HT-29 (cell line): ENCODE measurements at regions not wholly inside any gene's neighbourhood (a gene's known extent, or its start where the extent isn't known, plus 50 kb on each side); places are given as distances from the start of the nearest gene placed in this dataset.

Experiments used
- DNase-seq: peaks from one replicate; pipeline ENCODE4 v3.0.0-alpha.2; 2015; ENCODE audit warnings: low spot score

DNA sequence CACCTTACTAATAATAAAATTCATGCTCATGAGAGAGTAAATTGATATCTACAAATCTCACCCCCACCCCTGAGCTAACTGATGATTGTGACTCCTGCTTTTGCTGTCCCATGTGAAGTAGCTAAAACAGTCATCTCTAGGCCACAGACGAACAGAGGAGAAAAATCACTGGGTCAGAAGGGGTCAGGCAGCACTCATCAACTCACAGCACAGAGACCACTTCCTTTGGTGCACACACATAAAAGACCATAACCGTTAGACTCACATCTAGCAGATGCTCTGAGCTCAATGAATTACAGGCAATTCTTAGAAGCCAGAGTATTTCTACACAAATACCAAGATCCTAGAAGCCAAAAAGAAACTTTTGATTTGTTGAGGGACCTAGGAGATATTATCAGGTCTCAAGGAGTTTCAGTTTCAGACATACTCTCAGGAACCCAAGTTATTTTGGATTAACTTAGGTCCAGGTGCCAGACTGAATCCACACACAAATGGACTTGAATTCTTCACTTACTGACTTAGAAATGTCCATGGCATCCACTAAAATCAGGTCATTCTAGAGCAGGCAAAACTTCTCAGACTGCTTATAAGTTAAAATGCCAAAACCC, 65.0 kb upstream of the TES start:
- no peak for DNase-seq

DNA sequence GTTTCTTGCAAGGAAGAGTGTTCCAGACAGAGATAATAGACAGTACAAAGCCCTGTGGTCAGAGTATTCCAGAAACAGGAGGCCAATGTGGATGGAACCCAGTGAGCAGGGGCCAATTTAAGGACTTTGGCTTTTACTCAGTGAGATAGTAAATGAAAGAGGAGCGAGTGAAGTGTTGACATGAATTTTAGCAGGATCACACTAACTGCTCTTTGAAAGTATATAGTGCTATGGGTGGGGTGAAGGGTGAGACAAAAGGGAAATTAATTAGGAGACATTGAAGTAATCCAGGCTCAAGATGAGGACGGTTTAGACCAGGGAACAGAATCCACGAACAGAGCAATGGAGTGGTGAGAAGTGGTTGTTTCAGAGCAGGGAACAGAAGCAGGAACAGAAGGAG, 62.2 kb upstream of the TES start:
- DNase-seq: no peak

GRCh38 chr7:116148626-116149025, 61.7 kb upstream of the TES start:
- no peak for DNase-seq

DNA sequence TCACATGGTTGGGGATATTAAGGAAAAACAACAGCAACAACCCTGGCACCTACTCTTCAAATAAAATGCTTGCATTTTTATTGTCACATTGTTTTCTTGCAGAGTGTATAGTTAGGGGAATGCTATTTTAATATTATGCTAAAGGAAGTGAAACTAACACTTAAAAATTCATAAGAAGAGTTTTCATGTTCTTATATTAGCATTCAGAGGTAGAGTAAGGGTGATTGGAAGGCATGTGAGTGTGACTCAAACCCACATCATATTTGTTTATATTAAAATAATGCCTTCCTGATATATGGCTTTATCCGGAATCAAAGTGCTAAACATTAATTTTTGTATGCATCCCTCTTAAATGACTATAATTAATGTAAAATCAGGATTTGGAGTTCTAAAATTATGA, 59.8 kb upstream of the TES start:
- no peak for DNase-seq

DNA sequence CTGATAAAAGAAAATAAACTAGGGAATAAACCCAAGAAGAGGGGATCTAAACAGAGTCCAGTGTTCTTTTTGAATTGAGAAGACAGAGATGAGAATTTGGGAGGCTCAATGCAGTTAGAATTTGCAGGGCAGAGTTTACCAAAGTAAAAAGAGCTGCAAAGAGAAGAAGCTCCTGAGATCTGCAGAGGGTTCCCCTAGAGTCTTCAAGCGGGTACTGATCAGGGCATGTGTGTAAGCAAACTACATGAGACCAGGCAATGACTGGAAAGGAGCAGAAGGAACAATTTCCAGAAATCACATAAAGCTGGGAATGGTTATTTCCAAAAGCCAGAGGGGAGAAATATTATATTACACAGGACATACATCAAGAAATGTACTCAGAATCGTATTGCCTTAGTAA, 58.1 kb upstream of the TES start:
- no peak for DNase-seq

- no peak for DNase-seq
Measured at GRCh38 chr7:116153050-116153449, 57.3 kb upstream of the TES start.

DNA sequence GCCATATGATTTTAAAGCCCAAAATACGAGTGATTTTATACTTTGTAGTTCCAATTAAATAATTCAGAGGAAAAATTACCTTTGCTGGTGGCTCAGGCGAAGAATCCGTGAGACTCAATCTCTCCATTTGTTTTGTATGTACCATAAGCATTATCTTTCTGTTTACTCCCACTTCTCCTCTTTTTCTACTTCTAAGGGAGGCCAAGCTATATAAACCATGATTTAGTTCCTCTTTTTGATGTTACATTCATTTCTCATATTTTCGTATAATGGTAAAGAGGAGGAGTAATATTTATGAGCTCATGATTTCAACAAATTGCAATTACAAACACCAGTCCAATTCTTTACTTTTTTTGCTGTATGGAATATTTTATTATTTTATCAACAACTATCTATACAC, 50.6 kb upstream of the TES start:
- DNase-seq: no peak
